Left forelimb (tissue), 1 donor: ENCODE measurements at regions not wholly inside any gene's neighbourhood (a gene's known extent, or its start where the extent isn't known, plus 50 kb on each side); places are given as distances from the start of the nearest gene placed in this dataset.
"Not testable (repeated sequence)": the region's sequence is repeated elsewhere in the genome, so short reads cannot be mapped to it uniquely, and the experiment has no call there.

Source experiments
- DNase-seq: peaks from one replicate; pipeline ENCODE4 v3.0.0-alpha.2; 2018; ENCODE audit warnings: low spot score

- DNase-seq = no peak
These were observed 122.5 kb upstream of the GRIN3A start for GRCh38 chr9:101860920-101861319.

- no peak for DNase-seq
These were observed 121.2 kb upstream of the GRIN3A start for GRCh38 chr9:101859620-101860019.

- no peak for DNase-seq
These were observed 119.6 kb upstream of the GRIN3A start for GRCh38 chr9:101858026-101858425.

- no peak for DNase-seq
These were observed 110.8 kb upstream of the GRIN3A start for GRCh38 chr9:101849102-101849707.

- DNase-seq = no peak
These were observed 110.1 kb upstream of the GRIN3A start for GRCh38 chr9:101848485-101848919.

GRCh38 chr9:101846161-101846560 lies 107.7 kb upstream of the GRIN3A start:
- no peak for DNase-seq

GRCh38 chr9:101840694-101841188 lies 102.3 kb upstream of the GRIN3A start:
- no peak for DNase-seq

GRCh38 chr9:101838988-101839387 lies 100.5 kb upstream of the GRIN3A start:
- DNase-seq = not testable (repeated sequence)

GRCh38 chr9:101836021-101836420 lies 97.6 kb upstream of the GRIN3A start:
- no peak for DNase-seq

GRCh38 chr9:101832486-101832885 lies 94.0 kb upstream of the GRIN3A start:
- no peak for DNase-seq

GRCh38 chr9:101821450-101821849 lies 83.0 kb upstream of the GRIN3A start:
- not testable (repeated sequence) for DNase-seq

- DNase-seq = not testable (repeated sequence)
These were observed 82.5 kb upstream of the GRIN3A start for GRCh38 chr9:101820983-101821382.

GRCh38 chr9:101814064-101814463 lies 75.6 kb upstream of the GRIN3A start:
- no peak for DNase-seq

- not testable (repeated sequence) for DNase-seq
These were observed 69.4 kb upstream of the GRIN3A start for GRCh38 chr9:101807879-101808278.

- DNase-seq = no peak
These were observed 57.6 kb upstream of the GRIN3A start for GRCh38 chr9:101796044-101796443.

GRCh38 chr9:101795147-101795546 lies 56.7 kb upstream of the GRIN3A start:
- DNase-seq = no peak

- DNase-seq = no peak
These were observed 54.0 kb upstream of the GRIN3A start for GRCh38 chr9:101792475-101792874.

- DNase-seq = peak; percentile 67
These were observed 53.5 kb upstream of the GRIN3A start for GRCh38 chr9:101791938-101792337.

GRCh38 chr9:101791533-101791932 lies 53.1 kb upstream of the GRIN3A start:
- no peak for DNase-seq
